HCT116 (cell line): ENCODE measurements at regions not wholly inside any gene's neighbourhood (a gene's known extent, or its start where the extent isn't known, plus 50 kb on each side); places are given as distances from the start of the nearest gene placed in this dataset.

Experiments used
- ATAC-seq: fragments of 200-7000 bp; cut with Tn5 transposase; 2 replicates; pipeline ENCODE4 v1.9.1; 2020; ENCODE audit warnings: mild to moderate bottlenecking, moderate library complexity
- BruUV-seq: library from RNA; stranded (reverse); fragments of 400-500 nt; replicated peaks from 2 replicates; lab custom pipeline; 2021; lab: Mats Ljungman, UMichigan
- CTCF ChIA-PET: fragments of 300-600 bp; sonication (Branson Sonifier 250); formaldehyde crosslinking; loops from one replicate; lab custom pipeline; 2021; ENCODE audit warnings: antibody characterized with exemption; lab: Charles Lee
- POLR2A ChIA-PET: fragments of 300-600, 350-600 bp; sonication (Branson Sonifier 250); formaldehyde crosslinking; loops from one replicate; lab custom pipeline; 2021; ENCODE audit warnings: antibody characterized with exemption; lab: Charles Lee
- RAD21 ChIA-PET, 2 experiments: fragments of 300-600 bp; sonication (Branson Sonifier 250); formaldehyde crosslinking; loops; one replicate each; lab custom pipeline; 2023; ENCODE audit warnings: low total read pairs in 2 of 2; ENCODE audit not compliant: uncharacterized antibody in 2 of 2, unreplicated experiment in 2 of 2, low non-redundant PET in 1 of 2; lab: Charles Lee
- DNase-seq: peaks from one replicate; pipeline ENCODE4 v3.0.0-alpha.2; 2010; ENCODE audit warnings: low read depth, low spot score
- H2AFZ ChIP-seq: fragments of 200-600 bp; shearing (Covaris generic), sonication (generic); 2 replicates; pipeline ENCODE4 v1.6.1; 2017; ENCODE audit warnings: low read depth, mixed run types, mixed read lengths, antibody characterized with exemption, low read length; ENCODE audit not compliant: poor library complexity, severe bottlenecking
- H3K27ac ChIP-seq: 2 replicates; pipeline ENCODE4 v1.5.1; 2012; ENCODE audit warnings: low read depth, low read length
- H3K27me3 ChIP-seq: fragments of 200-600 bp; sonication (generic); 2 replicates; pipeline ENCODE4 v1.6.1; 2016; ENCODE audit warnings: mixed run types, low read length, mixed read lengths; ENCODE audit not compliant: insufficient read depth
- H3K36me3 ChIP-seq, 2 experiments: fragments of 200-500 bp in 1 of 2; fragments of 200-600 bp in 1 of 2; sonication (Bioruptor generic) in 1 of 2; sonication (generic) in 1 of 2; 2 replicates each; pipeline versions ENCODE4 v1.5.1 to v1.6.1; 2014 to 2016; ENCODE audit warnings: low read length in 2 of 2, inconsistent platforms in 1 of 2, mixed read lengths in 1 of 2, mixed run types in 1 of 2; ENCODE audit not compliant: insufficient read depth in 2 of 2, control insufficient read depth in 1 of 2
- H3K4me1 ChIP-seq, 2 experiments: fragments of 200-600 bp in 1 of 2; sonication (generic) in 1 of 2; 2 replicates each; pipeline versions ENCODE4 v1.5.1 to v1.6.1; 2012 to 2017; ENCODE audit warnings: low read length in 2 of 2, inconsistent platforms in 1 of 2, mild to moderate bottlenecking in 1 of 2, mixed read lengths in 1 of 2, mixed run types in 1 of 2, moderate library complexity in 1 of 2; ENCODE audit not compliant: insufficient read depth in 2 of 2, control insufficient read depth in 1 of 2
- H3K4me2 ChIP-seq: fragments of 200-600 bp; sonication (generic); 2 replicates; pipeline ENCODE4 v1.6.1; 2017; ENCODE audit warnings: mixed run types, low read length, mixed read lengths
- H3K4me3 ChIP-seq, 2 experiments: fragments of 200-600 bp in 1 of 2; sonication (generic) in 1 of 2; replicated peaks in 1 of 2; 2 replicates each; pipeline ENCODE4 v1.5.1; 2011 to 2016; ENCODE audit warnings: low read length in 2 of 2, control low read depth in 1 of 2, low read depth in 1 of 2, mild to moderate bottlenecking in 1 of 2, mixed read lengths in 1 of 2, mixed run types in 1 of 2
- H3K79me2 ChIP-seq: fragments of 200-600 bp; sonication (generic); 2 replicates; pipeline ENCODE4 v1.6.1; 2017; ENCODE audit warnings: mild to moderate bottlenecking, mixed run types, low read length, moderate library complexity, mixed read lengths; ENCODE audit not compliant: insufficient read depth
- H3K9ac ChIP-seq: fragments of 200-600 bp; sonication (generic); 2 replicates; pipeline ENCODE4 v1.6.1; 2016; ENCODE audit warnings: low read length, mixed read lengths
- H3K9me2 ChIP-seq: fragments of 200-600 bp; sonication (generic), shearing (Covaris generic); 2 replicates; pipeline ENCODE4 v1.6.1; 2017; ENCODE audit warnings: mixed run types, mild to moderate bottlenecking, moderate library complexity; ENCODE audit not compliant: insufficient read depth
- H3K9me3 ChIP-seq, 2 experiments: fragments of 200-500 bp in 1 of 2; fragments of 200-600 bp in 1 of 2; sonication (Bioruptor generic) in 1 of 2; sonication (generic) in 1 of 2; 2 replicates each; pipeline ENCODE4 v1.6.1; 2014 to 2017; ENCODE audit warnings: low read length in 2 of 2, mixed read lengths in 2 of 2, inconsistent platforms in 1 of 2, low read depth in 1 of 2, mild to moderate bottlenecking in 1 of 2, mixed run types in 1 of 2, moderate library complexity in 1 of 2; ENCODE audit not compliant: control insufficient read depth in 1 of 2, insufficient read depth in 1 of 2
- H4K20me1 ChIP-seq: fragments of 200-600 bp; sonication (generic), shearing (Covaris generic); 2 replicates; pipeline ENCODE4 v1.6.1; 2017; ENCODE audit warnings: mixed run types, mild to moderate bottlenecking, moderate library complexity; ENCODE audit not compliant: insufficient read depth
- CEBPB ChIP-seq: IDR thresholded peaks from 2 replicates; pipeline ENCODE4 v1.6.1; 2012; ENCODE audit warnings: low read depth
- EZH2 ChIP-seq: fragments of 200-600 bp; sonication (generic); IDR thresholded peaks from 2 replicates; pipeline ENCODE4 v1.6.1; 2017; ENCODE audit warnings: antibody characterized with exemption, mixed run types
- EZH2phosphoT487 ChIP-seq: fragments of 200-600 bp; IDR thresholded peaks from 2 replicates; pipeline ENCODE4 v1.6.1; 2018; ENCODE audit warnings: antibody characterized with exemption, borderline replicate concordance
- JUND ChIP-seq: IDR thresholded peaks from 2 replicates; pipeline ENCODE4 v1.6.1; 2012
- POLR2AphosphoS5 ChIP-seq: IDR thresholded peaks from 2 replicates; pipeline ENCODE4 v1.6.1; 2011; ENCODE audit warnings: mild to moderate bottlenecking, low read depth, low read length, moderate library complexity
- RAD21 ChIP-seq: IDR thresholded peaks from 2 replicates; pipeline ENCODE4 v1.6.1; 2012; ENCODE audit warnings: low read depth, mild to moderate bottlenecking
- SIN3A ChIP-seq: IDR thresholded peaks from 2 replicates; pipeline ENCODE4 v1.6.1; 2012; ENCODE audit warnings: low read depth
- SP1 ChIP-seq: IDR thresholded peaks from 2 replicates; pipeline ENCODE4 v1.6.1; 2012; ENCODE audit warnings: low read depth
- SRF ChIP-seq: IDR thresholded peaks from 2 replicates; pipeline ENCODE4 v1.6.1; 2012; ENCODE audit warnings: low read depth
- TCF7L2 ChIP-seq: IDR thresholded peaks from 2 replicates; pipeline ENCODE4 v1.7.0; 2011; ENCODE audit warnings: borderline replicate concordance, inconsistent platforms; ENCODE audit not compliant: insufficient read depth, insufficient read length; ENCODE audit errors: extremely low read depth
- ZFX ChIP-seq: fragments of 450-650 bp; IDR thresholded peaks from 2 replicates; pipeline ENCODE4 v1.6.1; 2017
- ZNF274 ChIP-seq: fragments of 200-500 bp; sonication (Bioruptor generic); IDR thresholded peaks from 2 replicates; pipeline ENCODE4 v1.6.1; 2014; ENCODE audit warnings: mild to moderate bottlenecking, low read depth, low read length, inconsistent platforms
- intact Hi-C: fragments of 100-400 bp; cut with micrococcal nuclease; formaldehyde crosslinking; loops from 2 replicates; pipeline ENCODE4 v1.10.0; 2022
- TF ChIP-seq, protein P1 (sequence below): IDR thresholded peaks from 2 replicates; pipeline ENCODE4 v1.6.1; 2012
- TF ChIP-seq, protein P2 (sequence below): IDR thresholded peaks from 2 replicates; pipeline ENCODE4 v1.6.1; 2011; ENCODE audit warnings: mild to moderate bottlenecking, low read length, moderate library complexity; ENCODE audit not compliant: insufficient replicate concordance; ENCODE audit errors: extremely low read depth
- TF ChIP-seq, protein P3 (sequence below): IDR thresholded peaks from 2 replicates; pipeline ENCODE4 v1.6.1; 2012; ENCODE audit warnings: low read depth
- TF ChIP-seq, protein P4 (sequence below): IDR thresholded peaks from 2 replicates; pipeline ENCODE4 v1.6.1; 2012
- TF ChIP-seq, protein P5 (sequence below), 3 experiments: fragments of 200-600 bp in 1 of 3; sonication (generic) in 1 of 3; IDR thresholded peaks in 2 of 3; conservative IDR thresholded peaks in 1 of 3; 2 replicates each; pipeline ENCODE4 v1.5.1; 2012 to 2017; ENCODE audit warnings: low read depth in 2 of 3, low read length in 2 of 3, antibody characterized with exemption in 1 of 3, borderline replicate concordance in 1 of 3, control low read depth in 1 of 3, mild to moderate bottlenecking in 1 of 3, mixed read lengths in 1 of 3, mixed run types in 1 of 3, moderate library complexity in 1 of 3; ENCODE audit not compliant: insufficient read depth in 1 of 3

DNA sequence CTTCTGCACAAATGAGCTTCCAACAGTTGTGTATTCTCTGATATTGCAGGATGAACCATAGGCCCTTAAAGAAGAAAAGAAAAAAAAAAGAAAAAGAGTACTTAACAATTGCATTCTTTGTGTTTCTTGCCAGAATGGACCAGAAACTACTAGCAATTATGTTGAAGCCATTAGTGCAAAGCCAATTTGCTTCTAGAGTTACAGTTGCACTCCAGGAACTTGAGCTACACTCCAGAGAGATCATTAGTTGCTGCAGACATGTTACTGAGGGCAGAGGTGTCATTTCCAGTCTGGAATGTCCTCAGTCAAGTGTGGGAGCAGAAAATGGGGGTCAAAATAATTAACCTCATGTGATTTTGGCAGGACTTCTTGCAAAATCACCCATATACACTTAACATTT is 85.6 kb upstream of the CCL2 start:
- no peak overlapping the region for H3K4me3 ChIP-seq
- no peak for ATAC-seq
- H2AFZ ChIP-seq = no peak overlapping the region
- TF ChIP-seq SIN3A = no peak
- TF ChIP-seq, protein P1, sequence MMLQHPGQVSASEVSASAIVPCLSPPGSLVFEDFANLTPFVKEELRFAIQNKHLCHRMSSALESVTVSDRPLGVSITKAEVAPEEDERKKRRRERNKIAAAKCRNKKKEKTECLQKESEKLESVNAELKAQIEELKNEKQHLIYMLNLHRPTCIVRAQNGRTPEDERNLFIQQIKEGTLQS = no peak
- no peak for TF ChIP-seq CEBPB
- TF ChIP-seq SRF = no peak
- TF ChIP-seq ZNF274 = no peak
- TF ChIP-seq EZH2 = no peak
- TF ChIP-seq POLR2AphosphoS5 = no peak
- TF ChIP-seq RAD21 = no peak
- TF ChIP-seq, protein P2, sequence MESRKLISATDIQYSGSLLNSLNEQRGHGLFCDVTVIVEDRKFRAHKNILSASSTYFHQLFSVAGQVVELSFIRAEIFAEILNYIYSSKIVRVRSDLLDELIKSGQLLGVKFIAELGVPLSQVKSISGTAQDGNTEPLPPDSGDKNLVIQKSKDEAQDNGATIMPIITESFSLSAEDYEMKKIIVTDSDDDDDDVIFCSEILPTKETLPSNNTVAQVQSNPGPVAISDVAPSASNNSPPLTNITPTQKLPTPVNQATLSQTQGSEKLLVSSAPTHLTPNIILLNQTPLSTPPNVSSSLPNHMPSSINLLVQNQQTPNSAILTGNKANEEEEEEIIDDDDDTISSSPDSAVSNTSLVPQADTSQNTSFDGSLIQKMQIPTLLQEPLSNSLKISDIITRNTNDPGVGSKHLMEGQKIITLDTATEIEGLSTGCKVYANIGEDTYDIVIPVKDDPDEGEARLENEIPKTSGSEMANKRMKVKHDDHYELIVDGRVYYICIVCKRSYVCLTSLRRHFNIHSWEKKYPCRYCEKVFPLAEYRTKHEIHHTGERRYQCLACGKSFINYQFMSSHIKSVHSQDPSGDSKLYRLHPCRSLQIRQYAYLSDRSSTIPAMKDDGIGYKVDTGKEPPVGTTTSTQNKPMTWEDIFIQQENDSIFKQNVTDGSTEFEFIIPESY = no peak
- no peak for TF ChIP-seq SP1
- no peak for TF ChIP-seq TCF7L2
- TF ChIP-seq, protein P3, sequence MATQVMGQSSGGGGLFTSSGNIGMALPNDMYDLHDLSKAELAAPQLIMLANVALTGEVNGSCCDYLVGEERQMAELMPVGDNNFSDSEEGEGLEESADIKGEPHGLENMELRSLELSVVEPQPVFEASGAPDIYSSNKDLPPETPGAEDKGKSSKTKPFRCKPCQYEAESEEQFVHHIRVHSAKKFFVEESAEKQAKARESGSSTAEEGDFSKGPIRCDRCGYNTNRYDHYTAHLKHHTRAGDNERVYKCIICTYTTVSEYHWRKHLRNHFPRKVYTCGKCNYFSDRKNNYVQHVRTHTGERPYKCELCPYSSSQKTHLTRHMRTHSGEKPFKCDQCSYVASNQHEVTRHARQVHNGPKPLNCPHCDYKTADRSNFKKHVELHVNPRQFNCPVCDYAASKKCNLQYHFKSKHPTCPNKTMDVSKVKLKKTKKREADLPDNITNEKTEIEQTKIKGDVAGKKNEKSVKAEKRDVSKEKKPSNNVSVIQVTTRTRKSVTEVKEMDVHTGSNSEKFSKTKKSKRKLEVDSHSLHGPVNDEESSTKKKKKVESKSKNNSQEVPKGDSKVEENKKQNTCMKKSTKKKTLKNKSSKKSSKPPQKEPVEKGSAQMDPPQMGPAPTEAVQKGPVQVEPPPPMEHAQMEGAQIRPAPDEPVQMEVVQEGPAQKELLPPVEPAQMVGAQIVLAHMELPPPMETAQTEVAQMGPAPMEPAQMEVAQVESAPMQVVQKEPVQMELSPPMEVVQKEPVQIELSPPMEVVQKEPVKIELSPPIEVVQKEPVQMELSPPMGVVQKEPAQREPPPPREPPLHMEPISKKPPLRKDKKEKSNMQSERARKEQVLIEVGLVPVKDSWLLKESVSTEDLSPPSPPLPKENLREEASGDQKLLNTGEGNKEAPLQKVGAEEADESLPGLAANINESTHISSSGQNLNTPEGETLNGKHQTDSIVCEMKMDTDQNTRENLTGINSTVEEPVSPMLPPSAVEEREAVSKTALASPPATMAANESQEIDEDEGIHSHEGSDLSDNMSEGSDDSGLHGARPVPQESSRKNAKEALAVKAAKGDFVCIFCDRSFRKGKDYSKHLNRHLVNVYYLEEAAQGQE = no peak
- TF ChIP-seq ZFX = no peak
- TF ChIP-seq, protein P4, sequence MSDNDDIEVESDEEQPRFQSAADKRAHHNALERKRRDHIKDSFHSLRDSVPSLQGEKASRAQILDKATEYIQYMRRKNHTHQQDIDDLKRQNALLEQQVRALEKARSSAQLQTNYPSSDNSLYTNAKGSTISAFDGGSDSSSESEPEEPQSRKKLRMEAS = no peak
- no peak for TF ChIP-seq EZH2phosphoT487
- TF ChIP-seq, protein P5, sequence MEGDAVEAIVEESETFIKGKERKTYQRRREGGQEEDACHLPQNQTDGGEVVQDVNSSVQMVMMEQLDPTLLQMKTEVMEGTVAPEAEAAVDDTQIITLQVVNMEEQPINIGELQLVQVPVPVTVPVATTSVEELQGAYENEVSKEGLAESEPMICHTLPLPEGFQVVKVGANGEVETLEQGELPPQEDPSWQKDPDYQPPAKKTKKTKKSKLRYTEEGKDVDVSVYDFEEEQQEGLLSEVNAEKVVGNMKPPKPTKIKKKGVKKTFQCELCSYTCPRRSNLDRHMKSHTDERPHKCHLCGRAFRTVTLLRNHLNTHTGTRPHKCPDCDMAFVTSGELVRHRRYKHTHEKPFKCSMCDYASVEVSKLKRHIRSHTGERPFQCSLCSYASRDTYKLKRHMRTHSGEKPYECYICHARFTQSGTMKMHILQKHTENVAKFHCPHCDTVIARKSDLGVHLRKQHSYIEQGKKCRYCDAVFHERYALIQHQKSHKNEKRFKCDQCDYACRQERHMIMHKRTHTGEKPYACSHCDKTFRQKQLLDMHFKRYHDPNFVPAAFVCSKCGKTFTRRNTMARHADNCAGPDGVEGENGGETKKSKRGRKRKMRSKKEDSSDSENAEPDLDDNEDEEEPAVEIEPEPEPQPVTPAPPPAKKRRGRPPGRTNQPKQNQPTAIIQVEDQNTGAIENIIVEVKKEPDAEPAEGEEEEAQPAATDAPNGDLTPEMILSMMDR (IDR thresholded peaks at IDR 0.05 in 2 of 3, conservative IDR thresholded peaks at IDR 0.05 in 1 of 3; ENCODE audit: borderline replicate concordance in 1 of 3, insufficient read depth in 1 of 3, low read depth in 2 of 3, low read length in 2 of 3) = no peak
- no peak for TF ChIP-seq JUND
- CTCF ChIA-PET = interaction anchor here (3.5 kb wide), 1 partner anchor 192 kb away, joined by 16 read pairs; no protein-coding TSS in a partner anchor
- intact Hi-C loops = no loop called here
- RAD21 ChIA-PET = no interaction called here
- H3K79me2 ChIP-seq = no peaks in the 10 kb centered on the region
- H4K20me1 ChIP-seq = no peaks in the 10 kb centered on the region
- H3K9ac ChIP-seq = no peak overlapping the region
- no peak for DNase-seq
- H3K4me1 ChIP-seq = no peaks in the 10 kb centered on the region
- no TSS peak for BruUV-seq
- no peaks in the 10 kb centered on the region for H3K9me2 ChIP-seq
- POLR2A ChIA-PET = no interaction called here
- no peak overlapping the region for H3K4me2 ChIP-seq
- H3K36me3 ChIP-seq = no peaks in the 10 kb centered on the region
- H3K27me3 ChIP-seq = no peaks in the 10 kb centered on the region
- H3K27ac ChIP-seq = no peak overlapping the region
- H3K9me3 ChIP-seq = no peaks in the 10 kb centered on the region
